GM21367 (cell line): ENCODE measurements at regions not wholly inside any gene's neighbourhood (a gene's known extent, or its start where the extent isn't known, plus 50 kb on each side); places are given as distances from the start of the nearest gene placed in this dataset.

Source experiments
- ATAC-seq: cut with Tn5 transposase; IDR thresholded peaks from one replicate; pipeline ENCODE4 v1.9.1; 2021; ENCODE audit not compliant: unreplicated experiment

DNA sequence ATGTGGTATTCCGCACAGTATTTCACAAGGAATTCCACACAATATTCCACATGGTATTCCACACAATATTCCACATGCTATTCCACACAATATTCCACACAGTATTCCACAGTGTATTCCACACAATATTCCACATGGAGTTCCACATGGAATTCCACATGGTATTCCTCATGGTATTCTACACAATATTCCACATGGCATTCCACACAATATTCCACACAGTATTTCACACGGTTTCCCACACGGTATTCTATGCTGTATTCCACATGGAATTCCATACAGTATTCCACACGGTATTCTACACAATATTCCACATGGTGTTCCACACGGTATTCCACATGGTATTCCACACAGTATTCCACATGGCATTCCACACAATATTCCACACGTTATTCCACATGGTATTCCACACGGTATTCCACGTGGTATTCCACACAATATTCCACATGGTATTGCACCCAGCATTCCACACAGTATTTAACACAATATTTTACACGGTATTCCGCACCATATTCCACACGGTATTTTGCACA lies 137.3 kb upstream of the CHST15 start:
- ATAC-seq: no peak

DNA sequence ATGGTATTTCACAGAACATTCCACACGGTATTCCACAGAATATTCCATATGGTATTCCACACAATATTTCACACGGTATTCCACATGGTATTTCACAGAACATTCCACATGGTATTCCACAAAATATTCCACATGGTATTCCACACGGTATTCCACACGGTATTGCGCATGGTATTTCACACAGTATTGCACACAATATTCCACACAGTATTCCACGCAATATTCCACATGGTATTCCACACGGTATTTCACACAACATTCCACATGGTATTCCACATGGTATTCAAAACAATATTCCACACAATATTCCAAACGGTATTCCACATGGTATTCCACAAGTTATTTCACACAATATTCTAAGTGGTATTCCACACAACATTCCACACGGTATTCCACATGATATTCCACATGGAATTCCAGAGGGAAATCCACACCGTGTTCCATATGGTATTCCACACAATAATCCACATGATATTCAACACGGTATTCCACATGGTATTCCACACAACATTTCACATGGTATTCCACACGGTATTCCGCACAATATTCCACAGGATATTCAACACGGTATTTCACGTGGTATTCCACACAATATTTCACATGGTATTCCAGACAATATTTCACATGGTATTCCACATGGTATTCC lies 136.7 kb upstream of the CHST15 start:
- ATAC-seq: no peak

DNA sequence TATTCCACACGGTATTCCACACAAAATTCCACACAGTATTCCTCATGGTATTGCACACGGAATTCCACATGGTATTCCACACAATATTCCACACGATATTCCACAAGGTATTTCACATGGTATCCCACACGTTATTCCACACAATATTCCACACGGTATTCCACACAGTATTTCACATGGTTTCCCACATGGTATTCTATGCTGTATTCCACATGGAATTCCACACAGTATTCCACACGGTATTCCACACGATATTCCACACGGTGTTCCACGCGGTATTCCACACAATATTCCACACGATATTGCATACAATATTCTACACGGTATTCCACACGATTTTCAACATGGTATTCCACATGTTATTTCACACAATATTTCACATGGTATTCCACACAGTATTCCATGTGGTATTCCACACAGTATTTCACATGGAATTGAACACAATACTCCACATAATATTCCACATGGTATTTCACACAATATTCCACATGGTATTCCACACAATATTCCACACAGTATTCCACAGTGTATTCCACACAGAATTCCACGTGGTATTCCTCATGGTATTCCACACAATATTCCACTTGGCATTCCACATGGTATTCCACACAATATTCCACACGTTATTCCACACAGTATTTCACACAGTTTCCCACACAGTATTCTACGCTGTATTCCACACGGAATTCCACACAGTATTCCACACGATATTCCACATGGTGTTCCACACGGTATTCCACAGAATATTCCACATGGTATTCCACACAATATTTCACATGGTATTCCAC lies 136.0 kb upstream of the CHST15 start:
- no peak for ATAC-seq

DNA sequence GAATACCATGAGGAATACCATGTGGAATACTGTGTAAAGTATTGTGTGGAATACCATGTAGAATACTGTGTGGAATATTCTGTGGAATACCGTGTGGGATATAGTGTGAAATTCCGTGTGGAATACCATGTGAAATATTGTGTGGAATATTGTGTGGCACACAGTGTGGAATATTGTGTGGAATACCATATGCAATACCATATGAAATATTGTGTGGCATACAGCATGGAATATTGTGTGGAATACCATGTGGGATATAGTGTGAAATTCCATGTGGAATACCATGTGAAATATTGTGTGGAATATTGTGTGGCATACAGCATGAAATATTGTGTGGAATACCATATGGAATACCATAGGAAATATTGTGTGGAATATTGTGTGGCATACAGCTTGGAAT lies 135.1 kb upstream of the CHST15 start:
- ATAC-seq: no peak

DNA sequence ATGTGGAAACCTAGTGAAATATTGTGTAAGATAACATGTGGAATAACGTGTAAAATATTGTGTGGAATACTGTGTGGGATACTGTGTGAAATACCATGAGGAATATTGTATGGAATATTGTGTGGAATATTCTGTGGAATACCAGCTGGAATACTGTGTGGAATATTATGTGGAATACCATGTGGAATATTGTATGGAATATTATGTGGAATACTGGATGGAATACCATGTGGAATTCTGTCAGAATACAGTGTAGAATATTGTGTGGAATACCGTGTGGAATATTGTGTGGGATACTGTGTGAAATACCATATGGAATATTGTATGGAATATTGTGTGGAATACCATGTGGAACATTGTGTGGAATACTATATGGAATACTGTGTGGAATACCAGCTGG lies 134.6 kb upstream of the CHST15 start:
- ATAC-seq: no peak

DNA sequence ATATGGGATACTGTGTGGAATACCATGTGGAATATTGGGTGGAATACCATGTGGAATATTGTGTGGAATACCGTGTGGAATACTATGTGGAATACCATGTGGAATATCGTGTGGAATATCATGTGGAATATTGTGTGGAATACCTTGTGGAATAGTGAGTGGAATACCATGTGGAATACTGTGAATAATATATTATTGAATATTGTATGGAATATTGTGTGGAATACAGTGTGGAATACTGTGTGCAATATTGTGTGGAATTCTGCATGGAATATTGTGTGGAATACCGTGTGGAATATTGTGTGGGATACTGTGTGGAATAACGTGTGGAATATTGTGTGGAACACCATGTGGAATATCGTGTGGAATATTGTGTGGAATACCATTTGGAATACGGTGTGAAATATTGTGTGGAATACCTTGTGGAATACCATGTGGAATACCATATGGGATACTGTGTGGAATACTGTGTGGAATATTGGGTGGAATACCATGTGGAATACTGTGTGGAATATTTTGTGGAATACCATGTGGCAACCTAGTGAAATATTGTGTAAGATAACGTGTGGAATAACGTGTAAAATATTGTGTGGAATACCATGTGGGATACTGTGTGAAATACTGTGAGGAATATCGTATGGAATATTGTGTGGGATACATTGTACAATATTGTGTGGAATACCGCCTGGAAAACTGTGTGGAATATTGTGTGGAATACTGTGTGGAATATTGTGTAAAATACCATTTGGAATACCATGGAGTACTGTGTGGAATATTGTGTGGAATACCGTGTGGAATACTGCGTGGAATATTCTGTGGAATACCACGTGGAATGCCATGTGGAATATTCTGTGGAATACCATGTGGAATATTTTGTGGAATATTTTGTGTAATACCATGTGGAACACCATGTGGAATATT lies 133.9 kb upstream of the CHST15 start:
- ATAC-seq: no peak

DNA sequence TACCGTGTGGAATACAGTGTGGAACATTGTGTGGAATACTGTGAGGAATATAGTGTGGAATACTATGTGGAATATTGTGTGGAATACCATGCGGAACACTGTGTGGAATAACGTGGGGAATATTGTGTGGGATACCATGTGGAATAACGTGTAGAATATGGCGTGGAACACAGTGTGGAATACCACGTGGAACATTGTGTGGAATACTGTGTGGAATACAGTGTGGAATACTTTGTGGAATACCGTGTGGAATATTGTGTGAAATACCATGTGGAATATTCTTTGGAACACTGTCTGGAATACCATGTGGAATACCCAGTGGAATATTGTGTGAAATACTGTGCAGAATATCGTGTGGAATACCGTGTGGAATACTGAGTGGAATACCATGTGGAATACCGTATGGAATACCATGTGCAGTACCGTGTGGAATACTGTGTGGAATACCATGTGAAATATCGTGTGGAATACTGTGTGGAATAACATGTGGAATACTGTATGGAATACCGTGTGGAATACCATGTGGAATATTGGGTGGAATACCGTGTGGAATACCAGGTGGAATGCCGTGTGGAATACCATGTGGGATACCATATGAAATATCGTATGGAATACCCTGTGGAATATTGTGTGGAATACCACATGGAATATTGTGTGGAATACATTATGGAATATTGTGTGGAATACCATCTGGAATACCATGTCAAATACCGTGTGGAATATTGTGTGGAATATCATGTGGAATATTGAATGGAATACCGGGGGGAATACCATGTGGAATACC lies 133.1 kb upstream of the CHST15 start:
- no peak for ATAC-seq

DNA sequence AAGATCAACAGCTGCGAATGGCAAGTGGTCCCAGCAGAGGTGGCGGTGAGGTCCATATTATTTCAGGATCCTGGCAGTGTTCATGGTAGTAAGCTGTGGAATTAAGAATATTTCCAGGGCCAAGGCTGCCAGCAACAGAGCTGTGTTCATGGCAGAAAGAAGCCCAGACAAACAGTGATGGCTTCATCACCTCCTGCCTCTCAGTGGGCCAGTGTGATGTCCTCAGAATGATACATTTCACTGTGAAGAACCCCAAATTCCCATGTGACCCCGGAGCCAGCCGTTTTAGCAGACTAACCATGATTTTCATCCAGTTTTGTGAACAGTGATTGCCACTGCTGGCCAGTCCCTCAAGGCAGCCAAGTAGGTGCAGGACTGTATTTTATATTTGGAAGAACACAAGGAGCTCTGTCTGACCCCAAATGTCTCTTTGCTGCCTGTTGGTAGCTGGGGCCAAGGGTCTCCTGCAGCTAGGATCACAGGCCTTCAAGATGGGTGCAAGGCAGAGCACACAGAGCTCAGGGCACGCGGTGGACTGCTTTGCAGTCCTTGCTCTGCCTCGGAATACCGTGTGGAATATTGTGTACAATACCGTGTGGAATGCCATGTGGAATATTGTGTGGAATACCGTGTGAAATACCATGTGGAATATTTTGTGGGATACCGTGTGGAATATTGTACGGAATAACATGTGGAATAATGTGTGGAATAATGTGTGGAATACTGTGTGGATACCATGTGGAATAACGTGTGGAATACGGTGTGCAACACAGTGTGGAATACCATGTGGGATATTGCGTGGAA lies 132.3 kb upstream of the CHST15 start:
- ATAC-seq: no peak

DNA sequence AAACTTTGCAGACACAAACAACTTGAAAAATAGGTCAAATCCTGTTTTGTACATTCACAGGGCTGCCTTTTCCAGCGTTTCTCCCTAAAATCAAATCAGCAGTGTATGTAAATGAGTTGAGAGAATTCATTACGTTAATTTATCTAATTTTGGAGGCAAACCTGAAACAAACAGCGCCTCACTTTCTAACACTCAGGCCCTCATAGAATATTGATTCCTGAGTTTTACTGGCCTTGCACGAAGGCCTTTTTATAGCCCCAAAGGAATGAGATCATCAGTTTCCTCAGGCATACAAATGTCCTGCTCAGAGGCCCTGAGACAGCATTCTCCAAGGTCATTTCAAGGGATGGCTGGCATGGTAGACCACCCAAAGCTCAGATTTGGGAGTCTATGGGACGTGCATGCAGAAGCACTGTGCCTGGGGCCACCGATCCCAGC lies 131.7 kb upstream of the CHST15 start:
- ATAC-seq: no peak

DNA sequence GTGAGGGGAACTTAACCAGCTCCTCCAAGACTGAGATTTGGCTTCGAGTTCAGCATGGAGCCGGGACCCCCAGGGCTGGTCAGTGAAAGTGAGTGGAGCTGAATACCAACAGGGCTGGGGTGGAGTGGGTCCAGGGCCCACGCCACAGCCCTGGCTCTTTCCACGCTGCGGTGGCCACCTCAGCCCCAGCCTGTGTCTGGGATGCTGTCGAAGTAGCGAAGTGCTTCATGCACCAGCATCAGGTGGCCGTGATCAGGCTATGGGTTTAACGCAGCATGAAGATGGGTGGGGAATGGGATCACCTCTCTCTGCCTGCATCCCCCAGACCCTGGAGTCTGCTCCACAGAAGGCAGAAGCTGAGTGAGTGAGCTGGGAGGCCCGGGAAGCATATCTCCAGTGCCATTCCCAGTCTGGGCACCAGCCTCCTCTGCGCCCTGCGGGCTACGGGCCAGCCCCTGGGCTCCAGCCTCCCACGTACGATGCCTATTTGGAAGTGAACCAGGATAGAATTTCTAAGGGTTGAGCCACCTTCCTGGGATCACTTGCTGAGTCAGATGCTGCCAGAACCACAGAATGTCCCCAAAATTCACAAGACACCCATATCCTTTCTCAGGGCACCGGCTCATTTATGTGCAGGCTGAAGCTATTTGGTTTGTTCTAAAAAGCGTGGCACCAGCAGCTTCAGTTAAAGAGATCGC lies 131.1 kb upstream of the CHST15 start:
- no peak for ATAC-seq

DNA sequence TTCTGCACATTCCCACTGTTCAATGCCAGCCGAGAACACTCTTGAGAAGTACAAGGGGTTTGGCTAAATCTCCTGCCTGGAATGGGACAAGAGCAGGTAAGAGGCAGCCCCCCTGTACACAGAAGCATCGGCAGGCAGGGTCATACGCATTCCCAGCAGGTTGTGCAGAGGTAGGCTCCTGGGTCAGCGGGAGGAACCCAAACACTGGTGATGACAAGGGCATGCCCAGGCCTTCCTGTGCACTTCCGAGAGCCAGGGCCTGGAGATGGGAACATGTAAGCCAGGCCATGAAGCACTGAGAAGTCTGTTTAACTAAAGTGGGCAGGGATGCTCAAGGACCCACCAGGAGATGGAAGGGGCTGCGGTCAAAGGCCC lies 130.3 kb upstream of the CHST15 start:
- ATAC-seq: no peak

DNA sequence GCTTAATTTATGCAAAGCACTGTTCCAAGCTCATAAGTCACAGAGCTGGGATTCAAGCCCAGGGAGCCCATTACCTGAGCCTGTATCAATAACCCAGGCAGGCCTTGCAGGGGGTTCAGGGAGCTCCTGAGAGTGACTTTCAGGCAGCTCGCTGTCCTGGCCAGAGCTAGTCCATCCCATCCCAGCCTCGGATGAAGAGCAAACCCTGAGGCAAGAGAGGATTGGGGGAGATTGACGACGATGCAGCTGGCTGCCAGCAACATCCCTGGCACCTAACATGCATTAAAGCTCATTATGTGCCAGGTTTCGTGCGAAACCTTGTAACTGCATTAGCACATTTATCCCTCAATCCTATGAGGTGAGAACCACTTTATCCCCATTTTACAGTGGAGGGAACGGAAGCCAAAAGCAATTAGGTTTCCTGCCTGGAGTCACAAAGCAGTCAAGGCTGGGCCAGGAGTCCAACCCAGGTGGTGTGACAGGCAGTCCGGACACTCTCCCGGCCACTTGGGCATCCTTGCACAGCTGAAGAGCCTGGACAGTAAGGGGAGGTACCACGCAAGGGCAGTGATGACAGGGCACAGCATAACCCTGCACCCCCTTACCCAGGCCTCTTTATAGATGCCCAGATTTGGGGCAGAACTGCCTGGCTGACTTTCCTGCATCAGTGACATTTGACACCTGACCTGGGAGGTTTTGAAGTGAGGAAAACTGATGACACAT lies 129.8 kb upstream of the CHST15 start:
- no peak for ATAC-seq

DNA sequence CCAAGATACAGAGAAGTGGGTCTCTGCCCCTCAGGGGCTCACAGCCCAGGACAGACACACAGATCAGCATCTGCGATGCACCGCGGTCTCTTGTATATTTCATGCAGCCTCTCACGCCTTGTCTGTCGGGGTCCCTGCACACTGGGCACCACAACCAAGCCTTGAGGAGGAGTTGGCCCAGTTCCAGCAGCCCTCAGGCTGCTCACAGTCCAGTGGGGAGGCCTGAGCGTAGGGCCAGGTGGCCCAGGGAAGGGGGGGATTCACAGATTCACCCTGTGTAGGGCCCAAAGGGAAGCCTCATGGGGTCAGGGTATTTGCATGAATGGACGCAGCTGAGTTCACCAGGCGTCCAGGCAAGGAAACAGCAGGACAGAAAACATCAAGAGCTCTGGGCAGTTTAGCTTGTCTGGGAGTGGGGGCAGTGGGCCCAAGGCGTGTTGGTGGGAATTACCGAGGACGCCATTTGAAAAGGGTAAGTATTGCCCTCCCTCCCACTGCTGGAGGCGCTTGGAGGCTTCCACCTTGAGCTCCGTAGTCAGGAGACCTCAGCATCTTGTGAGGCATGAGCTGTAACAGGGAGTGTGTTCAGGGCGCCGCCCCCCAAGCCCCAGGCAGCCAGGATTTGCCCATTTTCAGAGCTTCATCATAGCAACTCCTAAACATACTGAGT lies 129.1 kb upstream of the CHST15 start:
- no peak for ATAC-seq

DNA sequence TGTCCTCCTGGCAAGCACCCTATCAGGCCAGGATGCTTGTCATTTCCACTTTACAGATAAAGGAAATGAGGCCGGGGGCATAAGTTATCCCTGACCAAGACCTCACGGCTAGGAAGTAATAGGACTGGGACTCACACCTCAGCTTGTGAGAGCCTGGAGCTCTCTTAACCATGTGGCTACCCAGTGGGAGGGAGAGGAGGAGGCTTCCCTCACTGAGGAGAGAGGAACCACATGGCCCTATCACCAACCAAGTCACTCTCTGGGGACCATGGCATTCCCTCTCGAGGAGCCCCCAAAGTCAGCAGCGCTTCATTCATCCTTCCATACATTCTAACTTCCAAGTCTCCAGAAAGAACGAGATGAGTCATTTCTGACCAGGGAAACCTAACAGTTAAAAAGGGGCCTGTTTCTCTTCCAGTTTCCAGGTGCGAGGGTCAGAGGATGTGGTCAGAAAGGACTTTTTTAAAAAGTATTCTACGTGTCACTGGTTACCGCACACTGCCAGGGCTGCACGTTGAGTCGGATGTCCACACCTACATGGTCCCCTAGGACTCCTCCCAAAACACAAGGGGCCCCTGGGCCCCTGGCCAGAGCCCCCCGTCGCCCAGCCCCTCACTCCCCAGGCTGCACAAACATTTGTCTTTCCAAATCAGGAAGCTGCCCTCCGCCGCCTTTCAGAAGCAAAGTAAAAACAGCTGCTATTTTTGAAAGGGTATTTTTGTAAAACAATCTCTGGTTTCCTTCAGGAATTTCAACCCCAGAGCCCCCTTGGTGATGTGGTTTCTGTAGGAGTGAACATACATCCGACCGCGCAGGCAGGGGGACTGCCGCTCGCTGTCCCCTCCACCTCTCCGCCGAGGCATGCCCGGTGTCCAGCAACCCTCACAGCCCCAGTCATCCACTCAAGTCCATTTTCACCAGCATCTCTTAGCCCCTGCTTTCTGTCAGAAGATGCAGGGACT lies 128.2 kb upstream of the CHST15 start:
- peak; percentile 65 for ATAC-seq

DNA sequence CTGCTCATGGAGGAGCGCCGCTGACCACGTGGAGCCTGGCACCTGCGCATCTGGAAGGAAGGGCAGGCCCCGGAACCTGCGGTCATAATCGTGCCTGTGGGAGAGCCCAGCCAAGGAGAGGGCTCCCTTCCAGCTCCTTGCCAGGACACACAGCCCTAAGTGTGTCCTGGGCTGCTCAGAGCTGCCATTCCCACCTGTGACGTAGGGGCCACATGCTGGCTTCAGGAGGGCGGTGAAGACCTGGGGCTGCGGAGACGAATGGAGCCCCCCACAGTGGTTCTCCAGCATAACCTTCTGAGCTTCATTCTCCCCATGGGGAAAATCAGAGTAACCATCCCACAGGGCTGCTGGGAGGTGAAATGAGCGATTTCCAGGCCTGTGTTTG lies 127.6 kb upstream of the CHST15 start:
- no peak for ATAC-seq

DNA sequence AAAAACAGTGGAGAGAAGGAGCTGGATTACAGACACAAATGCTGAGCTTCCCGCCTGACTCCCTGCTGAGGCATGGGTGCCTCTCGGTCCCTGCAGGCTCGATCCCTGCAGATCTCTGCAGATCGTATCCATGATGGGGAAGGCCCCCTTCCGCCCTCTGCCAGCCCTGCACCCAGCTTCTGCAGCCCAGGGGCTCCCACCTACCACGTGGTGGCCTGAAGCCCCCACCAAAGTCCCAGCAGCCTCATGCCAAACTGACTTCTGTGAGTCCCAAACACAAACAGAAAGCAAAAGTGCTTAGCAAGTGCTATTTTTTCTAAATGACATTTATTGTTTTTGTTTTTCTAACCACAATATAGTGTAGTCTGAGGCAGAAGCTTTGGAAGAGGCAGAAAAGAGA lies 127.1 kb upstream of the CHST15 start:
- ATAC-seq: no peak

DNA sequence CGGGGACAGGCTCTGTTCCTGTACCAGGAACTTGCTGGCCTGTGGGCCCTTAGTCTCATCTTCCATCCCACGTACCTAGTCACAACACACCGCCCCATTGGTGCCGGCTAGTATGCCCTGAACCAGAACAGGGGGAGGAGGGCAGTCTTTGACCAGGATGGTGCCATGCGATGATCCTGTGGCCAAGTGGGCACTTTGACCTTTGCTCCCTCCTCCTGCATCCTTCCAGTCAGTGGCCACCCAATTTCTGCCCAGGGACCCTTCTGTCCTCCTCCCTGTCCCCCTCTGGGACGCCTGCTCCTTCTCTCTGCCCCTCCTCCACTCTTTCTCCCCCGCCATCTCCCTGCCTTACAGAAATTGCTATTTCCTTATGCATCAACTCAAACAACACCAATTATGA lies 126.3 kb upstream of the CHST15 start:
- ATAC-seq: no peak
